Pancreas (tissue), 10 donors: ENCODE measurements at regions not wholly inside any gene's neighbourhood (a gene's known extent, or its start where the extent isn't known, plus 50 kb on each side); places are given as distances from the start of the nearest gene placed in this dataset.

Experiments used
- ATAC-seq, 4 donors: fragments of 200-7000 bp; cut with Tn5 transposase; one replicate each; pipeline versions ENCODE4 v1.8.0 to v1.9.1; 2020; ENCODE audit warnings: mild to moderate bottlenecking in 4 of 4, moderate library complexity in 4 of 4
- DNase-seq, 6 donors: peaks; one replicate each; pipeline ENCODE4 v3.0.0-alpha.2; 2020
- FAIRE-seq: peaks from 2 replicates; lab custom pipeline; 2012; peaks lifted over from hg19 to GRCh38; lab: Jason Lieb, UNC
- H3K27ac ChIP-seq, 4 donors: fragments of 200-600 bp; sonication (generic); 1 replicate in 3 of 4; 2 replicates in 1 of 4; pipeline versions ENCODE4 v1.5.0 to v1.8.0; 2020
- H3K27me3 ChIP-seq, 4 donors: fragments of 200-600 bp; one replicate each; pipeline ENCODE4 v1.8.0; 2021
- H3K36me3 ChIP-seq, 3 donors: fragments of 200-600 bp; sonication (generic) in 1 of 3; one replicate each; pipeline versions ENCODE4 v1.5.0 to v1.8.0; 2020 to 2021
- H3K4me1 ChIP-seq, 3 donors: fragments of 200-600 bp; one replicate each; pipeline ENCODE4 v1.8.0; 2021
- H3K4me3 ChIP-seq, 4 donors: fragments of 200-600 bp; sonication (generic) in 2 of 4; one replicate each; pipeline versions ENCODE4 v1.5.0 to v1.8.0; 2020 to 2021
- H3K9me3 ChIP-seq, 4 donors: fragments of 200-600 bp; one replicate each; pipeline ENCODE4 v1.8.0; 2021
- CTCF ChIP-seq, 4 donors: fragments of 200-600 bp; sonication (generic) in 3 of 4; IDR thresholded peaks; one replicate each; pipeline versions ENCODE4 v1.5.0 to v1.8.0; 2021; ENCODE audit warnings: antibody characterized with exemption in 4 of 4
- WGBS, 2 donors: extraction: QIAGEN DNeasy Blood & Tissue Kit; methylation state at CpG; one replicate each; pipeline ENCODE4 v1.1.7; 2013; 5-methylcytosine and 5-hydroxymethylcytosine counted together
- intact Hi-C, 3 donors: fragments of 100-400 bp; cut with DNase I; formaldehyde crosslinking; loops; one replicate each; pipeline versions ENCODE4 v1.11.1 to v1.14.2; 2022
- donor health status: healthy with polysubstance abuse.
- donor health status: DM: no; HTN: no; CAD: no; lungs with moderate emphysema.
- donor health status: DM: no; HTN: no; CAD: no.
- donor health status: control.
- donor health status: control.
- donor health status: Bipolar disorder and iron deficiency.
- donor health status: DM: yes; HTN: yes; CAD: no.
- donor health status: DM: no; HTN: no; CAD: no.
- donor health status: DM: no; HTN: no; CAD: no.
- donor health status: DM: yes; HTN: yes; CAD: no.

DNA sequence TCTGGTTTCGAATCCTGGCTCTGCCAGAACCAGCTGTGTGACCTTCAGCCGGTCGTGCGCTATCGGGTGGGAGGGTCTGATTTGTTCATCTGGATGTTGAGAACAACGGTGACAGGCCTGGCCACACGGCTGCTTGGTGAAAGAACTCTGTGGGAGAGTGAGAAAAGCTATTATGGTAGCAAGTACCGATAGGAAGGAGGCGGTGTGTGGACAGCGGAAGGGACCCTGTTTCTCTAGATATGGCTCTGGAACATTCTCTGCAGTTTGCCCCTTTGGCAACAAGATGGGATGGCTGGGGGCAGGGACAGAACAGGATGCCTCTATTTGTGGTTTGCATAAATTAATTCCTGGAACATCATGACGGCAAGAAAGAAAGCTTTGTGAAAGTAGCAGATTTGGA lies 347.3 kb downstream of the AACS start:
- H3K36me3 ChIP-seq: no peaks in the 10 kb centered on the region
- no peak overlapping the region for H3K4me3 ChIP-seq
- no peak for ATAC-seq
- H3K27ac ChIP-seq: no peak overlapping the region
- intact Hi-C loops: no loop called here
- no peaks in the 10 kb centered on the region for H3K4me1 ChIP-seq
- H3K9me3 ChIP-seq: no peaks in the 10 kb centered on the region
- no peak for TF ChIP-seq CTCF (IDR thresholded peaks at IDR 0.05)
- no peak for FAIRE-seq
- DNase-seq: no peak
- 62 to 65% methylated on average over 11 of the region's 11 CpGs for WGBS, 2 donors
- no peaks in the 10 kb centered on the region for H3K27me3 ChIP-seq

DNA sequence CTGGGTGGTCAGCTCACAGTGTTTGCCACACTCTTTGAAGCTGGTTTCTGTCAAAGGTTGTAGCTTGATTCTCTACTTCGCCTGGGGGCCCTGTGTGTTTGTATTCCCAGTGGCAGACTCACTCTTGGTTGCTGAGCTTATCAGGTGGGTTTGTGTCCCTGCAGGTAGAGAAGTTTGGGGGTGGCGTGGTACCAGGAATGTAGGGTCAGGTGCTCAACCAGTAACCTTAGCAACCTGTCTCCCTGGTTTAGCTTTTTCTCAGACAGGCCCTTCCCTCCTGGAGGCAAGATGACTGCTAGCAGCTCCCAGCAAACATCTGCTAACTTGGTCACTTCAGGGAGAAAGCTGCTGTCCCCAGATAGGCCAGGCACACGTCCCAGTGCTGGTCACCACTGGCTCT lies 352.2 kb downstream of the AACS start:
- no peaks in the 10 kb centered on the region for H3K9me3 ChIP-seq
- intact Hi-C loops: no loop called here
- no peak overlapping the region for H3K4me3 ChIP-seq
- WGBS, 2 donors: 45% methylated on average over 3 of the region's 3 CpGs
- no peak for ATAC-seq
- no peaks in the 10 kb centered on the region for H3K36me3 ChIP-seq
- H3K4me1 ChIP-seq: no peaks in the 10 kb centered on the region
- no peak for FAIRE-seq
- no peak for DNase-seq
- no peak overlapping the region for H3K27ac ChIP-seq
- TF ChIP-seq CTCF (IDR thresholded peaks at IDR 0.05): no peak
- peaks cover 0 to 4% (median 0%) of the 10 kb centered on the region in 4 donors for H3K27me3 ChIP-seq

- FAIRE-seq (no peak), DNase-seq (no peak), ATAC-seq (no peak)
- Histone ChIP-seq H3K4me3 (no peak overlapping the region), H3K27ac (no peak overlapping the region), H3K36me3 (no peaks in the 10 kb centered on the region), H3K27me3 (peaks cover 0 to 4% (median 0%) of the 10 kb centered on the region in 4 donors), H3K4me1 (no peaks in the 10 kb centered on the region), H3K9me3 (no peaks in the 10 kb centered on the region)
- TF ChIP-seq CTCF (IDR thresholded peaks at IDR 0.05): no peak
- intact Hi-C loops: no loop called here
- 62 to 72% methylated on average over 7 of the region's 7 CpGs for WGBS, 2 donors
Measured at GRCh38 chr12:125418902-125419564, 353.8 kb downstream of the AACS start.

DNA sequence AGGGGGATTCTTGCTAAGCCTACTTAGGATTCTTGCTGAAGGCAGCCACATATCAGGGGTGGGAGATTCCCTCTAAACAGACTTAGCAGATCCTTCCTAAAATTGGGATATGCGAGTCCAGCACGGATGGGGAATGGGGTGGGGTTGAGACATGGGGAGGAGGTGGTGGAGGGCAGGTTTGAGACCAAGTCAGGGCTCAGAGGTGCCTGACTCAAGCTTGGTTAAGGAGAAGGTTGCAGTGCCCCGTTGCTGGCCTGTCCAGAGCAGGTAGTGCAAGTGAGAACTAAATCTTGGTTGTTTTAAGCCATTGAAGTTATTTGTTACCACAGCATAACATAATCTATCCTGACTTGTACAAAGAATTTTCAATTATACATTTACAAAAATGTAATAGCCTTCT lies 359.7 kb downstream of the AACS start:
- Histone ChIP-seq H3K4me1 (no peaks in the 10 kb centered on the region), H3K9me3 (no peaks in the 10 kb centered on the region), H3K27me3 (peaks cover 0 to 4% (median 0%) of the 10 kb centered on the region in 4 donors), H3K36me3 (no peaks in the 10 kb centered on the region), H3K27ac (no peak overlapping the region), H3K4me3 (no peak overlapping the region)
- WGBS, 2 donors: 53 to 57% methylated on average over 3 of the region's 3 CpGs
- TF ChIP-seq CTCF (IDR thresholded peaks at IDR 0.05): no peak
- intact Hi-C loops: no loop called here
- DNase-seq (no peak), FAIRE-seq (no peak), ATAC-seq (no peak)

DNA sequence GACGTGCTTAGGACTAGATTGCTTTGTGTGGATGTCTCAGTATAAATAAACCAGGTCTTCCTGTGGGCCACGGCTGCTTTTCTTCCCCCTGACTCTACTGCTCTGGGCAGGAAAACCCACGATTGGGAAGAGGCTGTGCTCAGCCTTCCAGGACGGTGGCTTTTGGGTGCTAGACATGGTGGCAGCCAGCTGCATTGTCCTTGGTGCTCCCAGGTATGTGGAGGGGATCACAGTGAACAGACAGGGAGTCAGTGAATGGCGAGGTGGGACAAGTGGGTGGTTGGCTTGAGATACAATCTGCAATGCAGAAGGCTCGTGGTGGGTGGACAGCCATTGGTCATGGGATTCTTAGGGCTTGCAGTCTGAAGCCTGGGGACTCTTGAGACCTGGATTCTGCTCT lies 366.3 kb downstream of the AACS start:
- H3K36me3 ChIP-seq: no peaks in the 10 kb centered on the region
- no peak for DNase-seq
- no peaks in the 10 kb centered on the region for H3K9me3 ChIP-seq
- no peaks in the 10 kb centered on the region for H3K4me1 ChIP-seq
- FAIRE-seq: no peak
- 50 to 57% methylated on average over 6 of the region's 6 CpGs for WGBS, 2 donors
- no peak overlapping the region for H3K27ac ChIP-seq
- TF ChIP-seq CTCF (IDR thresholded peaks at IDR 0.05): no peak
- no peak for ATAC-seq
- no peaks in the 10 kb centered on the region for H3K27me3 ChIP-seq
- H3K4me3 ChIP-seq: no peak overlapping the region
- intact Hi-C loops: no loop called here
